ENCODE measurements at regions not wholly inside any gene's neighbourhood (a gene's known extent, or its start where the extent isn't known, plus 50 kb on each side); places are given as distances from the start of the nearest gene placed in this dataset.

DNA sequence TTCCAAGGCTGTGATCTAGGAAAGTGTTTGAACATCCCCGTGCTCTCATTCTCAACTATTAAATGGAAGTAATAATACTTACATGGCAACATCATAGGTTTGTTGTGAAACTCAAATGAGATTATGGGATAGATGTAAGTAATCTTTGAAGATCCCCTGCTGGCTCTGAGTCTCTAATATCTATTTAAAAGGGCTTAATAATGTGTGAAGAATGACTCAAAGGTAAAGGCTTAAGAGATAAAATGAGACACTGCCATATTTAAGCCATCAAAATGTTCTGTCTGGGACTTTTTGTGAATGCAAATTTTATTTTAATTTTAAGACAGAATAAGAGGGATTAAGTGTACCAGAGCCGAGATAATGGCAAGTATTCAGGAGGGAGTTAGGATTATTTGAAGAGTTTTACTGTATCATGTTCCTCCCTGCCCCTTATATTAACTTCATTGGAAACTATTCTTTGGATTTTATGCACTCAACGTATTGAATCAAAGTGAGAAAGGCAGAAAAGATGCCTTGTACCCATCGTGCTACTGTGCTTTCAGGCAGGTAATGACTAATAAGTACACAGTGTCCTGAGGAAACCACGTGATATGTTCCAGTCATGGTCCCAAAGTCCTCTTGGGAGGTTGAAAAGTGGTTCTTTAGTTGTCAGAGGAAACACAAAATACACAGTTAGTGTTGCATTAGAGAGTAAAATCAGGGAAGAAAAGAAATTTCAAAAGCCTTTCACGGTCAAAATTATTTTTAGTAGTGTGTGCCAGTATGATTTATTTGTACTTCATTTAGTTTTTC lies 192.4 kb downstream of the RBM46 start:
- TF ChIP-seq, protein P1, sequence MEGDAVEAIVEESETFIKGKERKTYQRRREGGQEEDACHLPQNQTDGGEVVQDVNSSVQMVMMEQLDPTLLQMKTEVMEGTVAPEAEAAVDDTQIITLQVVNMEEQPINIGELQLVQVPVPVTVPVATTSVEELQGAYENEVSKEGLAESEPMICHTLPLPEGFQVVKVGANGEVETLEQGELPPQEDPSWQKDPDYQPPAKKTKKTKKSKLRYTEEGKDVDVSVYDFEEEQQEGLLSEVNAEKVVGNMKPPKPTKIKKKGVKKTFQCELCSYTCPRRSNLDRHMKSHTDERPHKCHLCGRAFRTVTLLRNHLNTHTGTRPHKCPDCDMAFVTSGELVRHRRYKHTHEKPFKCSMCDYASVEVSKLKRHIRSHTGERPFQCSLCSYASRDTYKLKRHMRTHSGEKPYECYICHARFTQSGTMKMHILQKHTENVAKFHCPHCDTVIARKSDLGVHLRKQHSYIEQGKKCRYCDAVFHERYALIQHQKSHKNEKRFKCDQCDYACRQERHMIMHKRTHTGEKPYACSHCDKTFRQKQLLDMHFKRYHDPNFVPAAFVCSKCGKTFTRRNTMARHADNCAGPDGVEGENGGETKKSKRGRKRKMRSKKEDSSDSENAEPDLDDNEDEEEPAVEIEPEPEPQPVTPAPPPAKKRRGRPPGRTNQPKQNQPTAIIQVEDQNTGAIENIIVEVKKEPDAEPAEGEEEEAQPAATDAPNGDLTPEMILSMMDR (IDR thresholded peaks at IDR 0.05; ENCODE audit: control insufficient read depth, extremely low read depth, insufficient read depth), result no peak
- H3K4me3 ChIP-seq (ENCODE audit: low read depth, low read length), result no peak overlapping the region
- DNase-seq (ENCODE audit: low read depth), result no peak

DNA sequence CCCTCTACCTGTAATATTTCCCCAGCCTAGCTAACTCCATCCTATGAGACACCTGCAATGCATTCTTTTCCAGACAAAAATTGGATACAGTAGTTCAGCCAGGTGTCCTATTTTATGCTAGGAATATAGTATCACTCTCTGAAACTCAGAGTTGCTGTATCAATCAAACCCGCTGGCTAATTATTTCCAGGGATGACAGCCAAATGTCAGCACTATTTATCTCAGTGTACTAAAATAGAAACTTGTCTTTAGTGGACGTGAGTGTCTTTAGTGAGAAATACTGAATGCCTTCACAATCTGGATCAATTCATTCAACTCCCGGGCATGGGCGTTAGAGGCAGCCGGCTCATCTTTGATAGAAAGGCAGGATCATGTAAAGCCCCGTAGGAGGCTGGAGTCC lies 196.2 kb downstream of the RBM46 start:
- no peak overlapping the region for H3K4me3 ChIP-seq (ENCODE audit: low read depth, low read length)
- TF ChIP-seq, protein P1 (IDR thresholded peaks at IDR 0.05; ENCODE audit: control insufficient read depth, extremely low read depth, insufficient read depth), result no peak
- no peak for DNase-seq (ENCODE audit: low read depth)

DNA sequence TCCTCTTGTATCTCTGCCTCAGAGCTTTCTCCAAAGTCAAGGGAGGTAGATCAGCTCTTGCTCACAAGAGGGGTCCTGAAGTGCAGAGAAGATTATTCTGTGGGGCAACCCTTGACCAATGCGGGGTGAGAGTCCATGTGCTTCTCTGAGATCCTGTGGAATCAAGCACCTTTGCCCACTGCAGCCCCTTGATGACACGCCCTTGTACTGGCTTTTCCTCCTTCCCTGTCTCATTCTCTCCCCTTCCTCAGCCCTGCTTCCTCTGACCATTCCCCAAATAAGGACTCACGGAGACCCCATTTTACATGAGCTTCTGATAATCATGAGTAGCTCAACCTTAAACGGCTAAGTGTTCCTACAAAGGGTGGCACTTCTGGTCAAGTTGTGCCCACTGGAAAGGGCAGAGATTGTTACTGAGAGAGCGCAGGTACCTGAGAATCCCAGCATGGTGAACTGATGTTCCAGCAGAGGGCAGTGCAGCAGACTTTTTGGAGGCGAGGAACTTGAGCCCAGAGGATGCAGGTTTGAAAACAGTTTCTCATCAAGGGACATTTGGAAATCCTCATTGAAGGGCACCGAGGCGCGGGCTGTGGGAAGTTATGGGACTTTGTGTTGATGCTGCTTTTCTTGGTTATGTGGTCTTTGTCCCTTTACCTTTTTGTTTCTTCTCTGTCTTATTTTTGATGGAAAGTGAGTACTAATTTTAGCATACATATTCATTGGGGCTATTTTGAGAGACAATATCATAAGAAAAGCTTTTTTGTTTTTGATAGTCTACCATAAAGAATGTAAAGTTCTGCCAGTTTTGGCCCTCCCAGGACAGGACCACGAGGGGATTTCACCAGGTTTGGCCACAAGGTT lies 201.3 kb downstream of the RBM46 start:
- TF ChIP-seq, protein P1 (IDR thresholded peaks at IDR 0.05; ENCODE audit: control insufficient read depth, extremely low read depth, insufficient read depth), result peak; percentile 91
- no peak overlapping the region for H3K4me3 ChIP-seq (ENCODE audit: low read depth, low read length)
- DNase-seq (ENCODE audit: low read depth), result peak; percentile 26

DNA sequence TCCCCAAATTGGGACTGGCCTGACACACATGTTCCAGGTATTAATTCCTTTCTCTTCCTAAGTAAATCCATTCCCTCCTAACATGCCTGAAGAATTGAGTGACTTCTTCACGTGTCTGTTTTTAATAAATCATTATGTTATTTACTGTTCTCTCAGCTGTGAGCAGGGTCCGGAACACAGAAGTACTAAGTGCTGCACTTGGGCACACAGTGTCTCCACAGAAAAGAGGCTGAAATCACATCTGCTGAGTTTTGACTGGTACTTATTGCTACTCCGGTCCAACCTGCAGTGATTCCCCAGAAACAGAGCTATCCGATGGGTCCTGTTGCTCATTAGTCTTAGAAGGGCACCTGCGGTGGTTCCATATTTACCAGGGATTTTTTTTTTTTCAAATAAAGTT lies 202.6 kb downstream of the RBM46 start:
- TF ChIP-seq, protein P1 (IDR thresholded peaks at IDR 0.05; ENCODE audit: control insufficient read depth, extremely low read depth, insufficient read depth), result no peak
- DNase-seq (ENCODE audit: low read depth), result no peak
- H3K4me3 ChIP-seq (ENCODE audit: low read depth, low read length), result no peak overlapping the region

DNA sequence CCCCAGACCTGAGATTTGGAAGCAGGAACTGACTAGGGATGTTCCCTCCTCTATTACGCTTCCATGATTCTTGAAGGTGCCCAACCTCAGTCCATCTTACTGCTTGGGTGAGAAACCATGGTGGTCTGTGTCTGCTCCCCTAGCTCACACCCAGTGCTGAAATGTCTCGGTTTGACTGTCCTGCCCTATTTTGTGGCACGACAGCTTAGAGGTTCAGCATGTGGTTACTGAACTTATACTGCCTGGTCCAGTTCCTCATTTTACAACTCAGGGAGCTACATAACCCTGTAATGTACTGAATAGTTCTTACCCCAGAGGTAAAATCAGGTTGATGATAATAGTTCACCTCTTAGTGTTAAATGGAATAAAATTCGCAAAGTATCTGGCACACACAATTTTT lies 203.1 kb downstream of the RBM46 start:
- TF ChIP-seq, protein P1 (IDR thresholded peaks at IDR 0.05; ENCODE audit: control insufficient read depth, extremely low read depth, insufficient read depth), result no peak
- no peak for DNase-seq (ENCODE audit: low read depth)
- no peak overlapping the region for H3K4me3 ChIP-seq (ENCODE audit: low read depth, low read length)

DNA sequence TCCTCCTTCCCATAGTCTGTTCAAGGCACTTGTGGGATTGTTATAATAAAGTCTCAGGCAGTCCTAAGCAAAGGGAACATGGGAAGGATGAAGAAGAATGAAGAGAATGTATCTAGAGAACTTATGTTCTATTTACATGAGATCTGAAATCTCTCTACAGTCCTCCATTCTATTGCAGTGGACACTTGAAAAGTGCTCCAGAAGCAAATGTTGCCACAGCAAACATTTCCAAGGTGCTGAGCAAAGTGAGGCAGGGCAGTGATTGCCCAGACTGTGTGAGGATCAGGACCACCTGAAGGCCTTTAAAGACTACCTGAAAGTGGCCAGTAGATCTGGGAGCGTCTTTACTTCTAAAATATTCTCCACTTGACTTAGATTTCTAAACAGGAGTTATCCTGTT lies 203.5 kb downstream of the RBM46 start:
- TF ChIP-seq, protein P1 (IDR thresholded peaks at IDR 0.05; ENCODE audit: control insufficient read depth, extremely low read depth, insufficient read depth), result no peak
- DNase-seq (ENCODE audit: low read depth), result no peak
- H3K4me3 ChIP-seq (ENCODE audit: low read depth, low read length), result no peak overlapping the region
